CD4-positive, alpha-beta memory T cell (primary cell): ENCODE measurements at regions not wholly inside any gene's neighbourhood (a gene's known extent, or its start where the extent isn't known, plus 50 kb on each side); places are given as distances from the start of the nearest gene placed in this dataset.
"Not testable (repeated sequence)": the region's sequence is repeated elsewhere in the genome, so short reads cannot be mapped to it uniquely, and the experiment has no call there.

Experiments
- CTCF ChIA-PET: fragments of 350-600 bp; sonication (Branson Sonifier 250); formaldehyde crosslinking; loops from one replicate; lab custom pipeline; 2021; ENCODE audit warnings: inconsistent platforms; ENCODE audit not compliant: partially characterized antibody; lab: Charles Lee
- POLR2A ChIA-PET: fragments of 350-600 bp; sonication (Branson Sonifier 250); formaldehyde crosslinking; loops from one replicate; lab custom pipeline; 2021; ENCODE audit not compliant: partially characterized antibody; lab: Charles Lee
- DNase-seq, 5 donors: peaks; one replicate each; pipeline versions ENCODE4 v3.0.0 to v3.0.0-alpha.2; 2020 to 2022; ENCODE audit warnings: mixed read lengths in 1 of 5
- H3K27ac ChIP-seq: one replicate; pipeline ENCODE4 v1.7.0; 2013; ENCODE audit warnings: low read depth, low read length
- H3K27me3 ChIP-seq: 2 replicates; pipeline ENCODE4 v1.7.0; 2013; ENCODE audit warnings: mild to moderate bottlenecking, low read length, moderate library complexity; ENCODE audit not compliant: insufficient read depth
- H3K36me3 ChIP-seq: 2 replicates; pipeline ENCODE4 v1.7.0; 2013; ENCODE audit warnings: mild to moderate bottlenecking, low read length, moderate library complexity; ENCODE audit not compliant: insufficient read depth
- H3K4me1 ChIP-seq: 2 replicates; pipeline ENCODE4 v1.7.0; 2013; ENCODE audit warnings: mild to moderate bottlenecking, low read length, moderate library complexity; ENCODE audit not compliant: insufficient read depth
- H3K4me3 ChIP-seq, 2 donors: one replicate each; pipeline ENCODE4 v1.7.0; 2013; ENCODE audit warnings: low read length in 2 of 2, mild to moderate bottlenecking in 1 of 2
- H3K9me3 ChIP-seq, 2 donors: one replicate each; pipeline ENCODE4 v1.7.0; 2013; ENCODE audit warnings: low read length in 2 of 2, control low read depth in 1 of 2; ENCODE audit not compliant: control insufficient read depth in 1 of 2
- H3K27ac Mint-ChIP-seq, 7 donors: one replicate each; pipeline ENCODE4 v1.8.0; 2020 to 2021; ENCODE audit warnings: mixed read lengths in 7 of 7, mild to moderate bottlenecking in 6 of 7, inconsistent platforms in 3 of 7, moderate library complexity in 3 of 7
- H3K27me3 Mint-ChIP-seq, 2 donors: one replicate each; pipeline ENCODE4 v1.8.0; 2020 to 2021; ENCODE audit warnings: mixed read lengths in 2 of 2
- H3K36me3 Mint-ChIP-seq, 2 donors: one replicate each; pipeline ENCODE4 v1.8.0; 2020 to 2021; ENCODE audit warnings: mixed read lengths in 2 of 2, inconsistent platforms in 1 of 2, mild to moderate bottlenecking in 1 of 2
- H3K4me1 Mint-ChIP-seq, 4 donors: one replicate each; pipeline ENCODE4 v1.8.0; 2020 to 2021; ENCODE audit warnings: mixed read lengths in 4 of 4, mild to moderate bottlenecking in 1 of 4
- H3K4me3 Mint-ChIP-seq, 8 donors: one replicate each; pipeline ENCODE4 v1.8.0; 2020 to 2021; ENCODE audit warnings: mixed read lengths in 8 of 8, mild to moderate bottlenecking in 7 of 8, moderate library complexity in 6 of 8, inconsistent platforms in 3 of 8
- H3K9me3 Mint-ChIP-seq, 8 donors: one replicate each; pipeline ENCODE4 v1.8.0; 2020 to 2021; ENCODE audit warnings: mixed read lengths in 8 of 8, mild to moderate bottlenecking in 5 of 8, inconsistent platforms in 3 of 8, moderate library complexity in 1 of 8
- intact Hi-C: fragments of 100-400 bp; cut with micrococcal nuclease; formaldehyde crosslinking; loops from one replicate; pipeline ENCODE4 v1.15.1; 2023

DNA sequence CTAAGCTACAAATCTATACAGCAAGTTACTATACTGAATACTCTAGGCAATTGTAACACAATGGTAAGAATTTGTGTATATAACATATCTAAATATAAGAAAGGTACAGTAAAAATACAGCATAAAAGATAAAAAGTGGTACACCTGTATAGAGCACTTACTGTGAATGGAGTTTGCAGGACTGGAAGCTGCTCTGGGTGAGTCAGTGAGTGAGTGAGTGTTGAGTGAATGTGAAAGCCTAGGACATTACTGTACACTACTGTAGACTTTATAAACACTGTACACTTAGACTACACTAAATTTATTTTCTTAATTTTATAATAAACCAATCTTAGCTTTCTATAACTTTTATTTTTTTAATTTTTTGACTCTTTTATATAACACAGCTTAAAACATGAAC, 123.1 kb downstream of the ZMAT3 start:
- CTCF ChIA-PET, result no interaction called here
- Histone ChIP-seq H3K9me3 (no peaks in the 10 kb centered on the region), H3K4me3 (no peak overlapping the region), H3K27ac (no peak overlapping the region), H3K4me1 (no peaks in the 10 kb centered on the region), H3K36me3 (no peaks in the 10 kb centered on the region), H3K27me3 (no peaks in the 10 kb centered on the region)
- H3K9me3 Mint-ChIP-seq, result peaks cover 5 to 37% (median 19%) of the 10 kb centered on the region in 8 donors
- no peak for DNase-seq
- POLR2A ChIA-PET, result no interaction called here
- H3K36me3 Mint-ChIP-seq, result peaks cover 6% of the 10 kb centered on the region in 2 donors
- peaks cover 0 to 2% of the 10 kb centered on the region in 2 donors for H3K27me3 Mint-ChIP-seq
- no peak overlapping the region for H3K27ac Mint-ChIP-seq
- intact Hi-C loops, result no loop called here
- H3K4me3 Mint-ChIP-seq, result no peak overlapping the region
- H3K4me1 Mint-ChIP-seq, result no peaks in the 10 kb centered on the region

- CTCF ChIA-PET, result no interaction called here
- Mint-ChIP-seq H3K4me3 (no peak overlapping the region), H3K4me1 (no peaks in the 10 kb centered on the region), H3K27ac (no peak overlapping the region), H3K9me3 (peaks cover 5 to 42% (median 24%) of the 10 kb centered on the region in 8 donors), H3K36me3 (peaks cover 6 to 9% of the 10 kb centered on the region in 2 donors), H3K27me3 (peaks cover 0 to under 1% of the 10 kb centered on the region in 2 donors)
- Histone ChIP-seq H3K9me3 (no peaks in the 10 kb centered on the region), H3K27me3 (no peaks in the 10 kb centered on the region), H3K27ac (no peak overlapping the region), H3K4me3 (no peak overlapping the region), H3K4me1 (no peaks in the 10 kb centered on the region), H3K36me3 (no peaks in the 10 kb centered on the region)
- intact Hi-C loops, result no loop called here
- DNase-seq, result no peak
- POLR2A ChIA-PET, result no interaction called here
Observed at GRCh38 chr3:178947738-178948137, 123.9 kb downstream of the ZMAT3 start.

DNA sequence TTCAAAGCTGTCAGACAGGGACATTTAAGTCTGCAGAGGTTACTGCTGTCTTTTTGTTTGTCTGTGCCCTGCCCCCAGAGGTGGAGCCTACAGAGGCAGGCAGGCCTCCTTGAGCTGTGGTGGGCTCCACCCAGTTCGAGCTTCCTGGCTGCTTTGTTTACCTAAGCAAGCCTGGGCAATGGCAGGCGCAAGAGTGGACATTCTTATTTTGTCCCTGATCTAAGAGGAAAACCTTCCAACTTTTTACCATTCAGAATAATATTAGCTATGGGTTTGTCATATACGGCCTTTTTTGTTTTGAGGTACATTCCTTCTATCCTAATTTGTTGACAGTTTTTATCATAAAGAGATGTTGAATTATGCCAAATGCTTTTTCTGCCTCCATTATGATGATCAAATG, 129.3 kb downstream of the ZMAT3 start:
- H3K9me3 Mint-ChIP-seq, result peaks cover 5 to 54% (median 27%) of the 10 kb centered on the region in 8 donors
- H3K9me3 ChIP-seq, POLR2A ChIA-PET: not testable (repeated sequence)

GRCh38 chr3:178930116-178930515, 141.5 kb downstream of the ZMAT3 start:
- ChIA-PET POLR2A (no interaction called here), CTCF (no interaction called here)
- DNase-seq, result no peak
- Histone ChIP-seq H3K36me3 (no peaks in the 10 kb centered on the region), H3K27ac (no peak overlapping the region), H3K9me3 (peaks cover 0 to 3% of the 10 kb centered on the region in 2 donors), H3K27me3 (no peaks in the 10 kb centered on the region), H3K4me3 (no peak overlapping the region), H3K4me1 (no peaks in the 10 kb centered on the region)
- H3K36me3 Mint-ChIP-seq, result peaks cover 0 to 9% of the 10 kb centered on the region in 2 donors
- peaks cover 15 to 88% (median 54%) of the 10 kb centered on the region in 8 donors for H3K9me3 Mint-ChIP-seq
- no peak overlapping the region for H3K4me3 Mint-ChIP-seq
- H3K4me1 Mint-ChIP-seq, result no peaks in the 10 kb centered on the region
- H3K27ac Mint-ChIP-seq, result no peak overlapping the region
- no peaks in the 10 kb centered on the region for H3K27me3 Mint-ChIP-seq
- intact Hi-C loops, result no loop called here

More for the DNA sequence above, 129.3 kb downstream of the ZMAT3 start:
- H3K27ac Mint-ChIP-seq, H3K36me3 ChIP-seq, H3K27ac ChIP-seq, CTCF ChIA-PET, H3K27me3 ChIP-seq, intact Hi-C loops, H3K27me3 Mint-ChIP-seq, H3K4me3 ChIP-seq, H3K4me1 ChIP-seq, DNase-seq, H3K4me1 Mint-ChIP-seq, H3K36me3 Mint-ChIP-seq, H3K4me3 Mint-ChIP-seq: not testable (repeated sequence)

- H3K4me1 ChIP-seq, result no peaks in the 10 kb centered on the region
- H3K9me3 Mint-ChIP-seq, result peaks cover 6 to 51% (median 34%) of the 10 kb centered on the region in 8 donors
- H3K27me3 Mint-ChIP-seq, result no peaks in the 10 kb centered on the region
Observed at GRCh38 chr3:178916223-178916622, 155.4 kb downstream of the ZMAT3 start.

DNA sequence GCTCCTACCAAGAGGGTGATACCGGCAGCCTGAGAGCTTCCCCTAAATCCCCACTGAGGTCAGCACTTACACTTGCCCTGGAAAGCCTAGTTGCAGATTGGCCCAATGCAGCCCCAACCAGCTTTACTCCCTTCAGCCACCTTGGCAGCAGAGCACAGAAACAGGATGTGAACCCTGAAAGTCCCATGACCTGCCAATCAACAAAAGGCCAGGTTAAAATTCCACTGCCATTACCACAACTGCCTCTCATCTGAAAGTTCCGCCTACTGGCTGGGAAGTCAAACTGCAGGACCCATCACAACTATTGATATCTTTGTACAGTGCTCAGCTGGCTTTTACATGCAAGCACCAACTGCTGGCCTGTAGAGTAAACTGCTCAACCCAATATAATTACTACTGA, 156.2 kb downstream of the ZMAT3 start:
- no peaks in the 10 kb centered on the region for H3K27me3 Mint-ChIP-seq
- intact Hi-C loops, result no loop called here
- no peak overlapping the region for H3K27ac ChIP-seq
- no peak for DNase-seq
- H3K4me3 Mint-ChIP-seq, result no peak overlapping the region
- H3K27ac Mint-ChIP-seq, result no peak overlapping the region
- no peaks in the 10 kb centered on the region for H3K4me1 Mint-ChIP-seq
- no peaks in the 10 kb centered on the region for H3K36me3 Mint-ChIP-seq
- H3K4me3 ChIP-seq, result no peak overlapping the region
- peaks cover 6 to 51% (median 34%) of the 10 kb centered on the region in 8 donors for H3K9me3 Mint-ChIP-seq
- no peaks in the 10 kb centered on the region for H3K9me3 ChIP-seq
- H3K27me3 ChIP-seq, result no peaks in the 10 kb centered on the region
- CTCF ChIA-PET, result no interaction called here
- no peaks in the 10 kb centered on the region for H3K4me1 ChIP-seq
- no peaks in the 10 kb centered on the region for H3K36me3 ChIP-seq
- POLR2A ChIA-PET, result no interaction called here

More at GRCh38 chr3:178916223-178916622, 155.4 kb downstream of the ZMAT3 start:
- POLR2A ChIA-PET, result no interaction called here
- no peaks in the 10 kb centered on the region for H3K36me3 Mint-ChIP-seq
- no peaks in the 10 kb centered on the region for H3K4me1 Mint-ChIP-seq
- H3K27me3 ChIP-seq, result no peaks in the 10 kb centered on the region
- no peaks in the 10 kb centered on the region for H3K36me3 ChIP-seq
- H3K27ac Mint-ChIP-seq, result no peak overlapping the region
- intact Hi-C loops, result no loop called here
- no peak overlapping the region for H3K4me3 ChIP-seq
- no peak for DNase-seq
- CTCF ChIA-PET, result no interaction called here
- H3K27ac ChIP-seq, result no peak overlapping the region
- no peak overlapping the region for H3K4me3 Mint-ChIP-seq
- H3K9me3 ChIP-seq, result no peaks in the 10 kb centered on the region

DNA sequence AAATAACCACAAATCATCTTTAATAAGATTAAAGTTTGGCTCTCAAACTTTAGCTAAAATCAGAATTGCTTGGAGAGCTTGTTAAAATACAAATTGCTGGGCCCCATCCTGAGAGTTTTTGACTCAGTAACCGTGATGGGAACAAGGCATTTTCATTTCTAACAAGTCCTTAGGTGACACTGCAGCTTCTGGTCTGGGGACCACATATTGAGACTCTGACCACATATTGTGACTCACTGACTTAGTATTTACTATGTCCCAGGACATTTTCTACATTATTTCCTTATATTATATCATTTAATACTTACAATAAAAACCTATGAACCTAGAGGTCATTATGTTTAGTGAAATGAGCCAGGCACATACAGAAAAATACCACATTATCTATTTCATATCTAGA, 164.5 kb downstream of the ZMAT3 start:
- POLR2A ChIA-PET, result no interaction called here

DNA sequence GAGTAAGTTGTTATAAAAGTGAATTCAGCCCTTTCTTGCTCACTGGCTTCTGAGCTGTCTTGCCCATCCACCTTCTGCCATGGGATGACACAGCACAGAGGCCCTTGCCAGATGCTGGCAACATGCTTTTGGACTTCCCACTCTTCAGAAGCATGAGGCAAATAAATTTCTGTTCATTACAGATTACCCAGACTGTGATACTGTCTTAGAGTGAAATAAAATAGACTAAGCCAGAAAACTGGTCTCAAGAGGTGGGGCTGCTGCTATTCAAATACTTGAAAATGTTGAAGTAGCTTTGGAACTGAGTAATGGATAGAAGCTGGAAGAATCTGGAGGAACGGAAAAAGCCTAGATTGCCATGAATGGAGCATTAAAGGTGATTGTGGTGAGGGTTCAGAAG, 170.4 kb downstream of the ZMAT3 start:
- DNase-seq, result no peak
- Histone ChIP-seq H3K4me3 (no peak overlapping the region), H3K9me3 (no peaks in the 10 kb centered on the region), H3K27me3 (no peaks in the 10 kb centered on the region), H3K4me1 (no peaks in the 10 kb centered on the region), H3K36me3 (no peaks in the 10 kb centered on the region), H3K27ac (no peak overlapping the region)
- intact Hi-C loops, result no loop called here
- no peak overlapping the region for H3K27ac Mint-ChIP-seq
- no peak overlapping the region for H3K4me3 Mint-ChIP-seq
- ChIA-PET CTCF (no interaction called here), POLR2A (no interaction called here)
- peaks cover 0 to 4% (median 0%) of the 10 kb centered on the region in 8 donors for H3K9me3 Mint-ChIP-seq
- H3K27me3 Mint-ChIP-seq, result peaks cover 2% of the 10 kb centered on the region in 2 donors
- no peaks in the 10 kb centered on the region for H3K4me1 Mint-ChIP-seq
- H3K36me3 Mint-ChIP-seq, result no peaks in the 10 kb centered on the region

More for the DNA sequence above, 164.5 kb downstream of the ZMAT3 start:
- Histone ChIP-seq H3K27me3 (no peaks in the 10 kb centered on the region), H3K36me3 (no peaks in the 10 kb centered on the region), H3K4me3 (no peak overlapping the region), H3K4me1 (no peaks in the 10 kb centered on the region), H3K9me3 (no peaks in the 10 kb centered on the region), H3K27ac (no peak overlapping the region)
- no peaks in the 10 kb centered on the region for H3K4me1 Mint-ChIP-seq
- H3K27me3 Mint-ChIP-seq, result no peaks in the 10 kb centered on the region
- H3K36me3 Mint-ChIP-seq, result no peaks in the 10 kb centered on the region
- no peak overlapping the region for H3K4me3 Mint-ChIP-seq
- H3K9me3 Mint-ChIP-seq, result peaks cover 0 to 6% (median under 1%) of the 10 kb centered on the region in 8 donors
- intact Hi-C loops, result no loop called here
- H3K27ac Mint-ChIP-seq, result no peak overlapping the region
- CTCF ChIA-PET, result interaction anchor here (1.2 kb wide), 1 partner anchor 9 kb away, joined by 3 read pairs; no protein-coding TSS in a partner anchor
- DNase-seq, result no peak
